Endothelial cell (in vitro differentiated cells): ENCODE measurements at regions not wholly inside any gene's neighbourhood (a gene's known extent, or its start where the extent isn't known, plus 50 kb on each side); places are given as distances from the start of the nearest gene placed in this dataset.

Experiments used
- DNase-seq: peaks from one replicate; pipeline ENCODE4 v3.0.0; 2021; ENCODE audit warnings: low spot score
- H3K27ac Mint-ChIP-seq: one replicate; pipeline ENCODE4 v1.8.0; 2021; ENCODE audit warnings: mixed read lengths, inconsistent platforms; ENCODE audit not compliant: unreplicated experiment
- H3K27me3 Mint-ChIP-seq: one replicate; pipeline ENCODE4 v1.8.0; 2021; ENCODE audit warnings: mild to moderate bottlenecking, moderate library complexity, mixed read lengths, inconsistent platforms; ENCODE audit not compliant: unreplicated experiment
- H3K36me3 Mint-ChIP-seq: one replicate; pipeline ENCODE4 v1.8.0; 2021; ENCODE audit warnings: mild to moderate bottlenecking, low read depth, mixed read lengths, inconsistent platforms; ENCODE audit not compliant: unreplicated experiment
- H3K4me1 Mint-ChIP-seq: one replicate; pipeline ENCODE4 v1.8.0; 2021; ENCODE audit warnings: mild to moderate bottlenecking, mixed read lengths, inconsistent platforms; ENCODE audit not compliant: unreplicated experiment
- H3K4me3 Mint-ChIP-seq: one replicate; pipeline ENCODE4 v1.8.0; 2021; ENCODE audit warnings: mild to moderate bottlenecking, mixed read lengths, inconsistent platforms; ENCODE audit not compliant: unreplicated experiment
- H3K9me3 Mint-ChIP-seq: one replicate; pipeline ENCODE4 v1.8.0; 2021; ENCODE audit warnings: mixed read lengths, inconsistent platforms; ENCODE audit not compliant: unreplicated experiment
- CTCF ChIP-seq: fragments of 200-600 bp; sonication (generic); IDR thresholded peaks from one replicate; pipeline ENCODE4 v1.5.0; 2021; ENCODE audit warnings: antibody characterized with exemption; ENCODE audit not compliant: unreplicated experiment

- H3K27me3 Mint-ChIP-seq = peaks cover 2% of the 10 kb centered on the region
- TF ChIP-seq CTCF = no peak
- H3K9me3 Mint-ChIP-seq = no peaks in the 10 kb centered on the region
- no peak overlapping the region for H3K27ac Mint-ChIP-seq
- no peak for DNase-seq
- no peaks in the 10 kb centered on the region for H3K36me3 Mint-ChIP-seq
- H3K4me3 Mint-ChIP-seq = no peak overlapping the region
- H3K4me1 Mint-ChIP-seq = no peaks in the 10 kb centered on the region
Observed at GRCh38 chr13:75008926-75009325, 473.0 kb downstream of the TBC1D4 start.

GRCh38 chr13:74990992-74991391, 491.0 kb downstream of the TBC1D4 start:
- no peaks in the 10 kb centered on the region for H3K27me3 Mint-ChIP-seq
- no peaks in the 10 kb centered on the region for H3K36me3 Mint-ChIP-seq
- no peak overlapping the region for H3K27ac Mint-ChIP-seq
- no peak for DNase-seq
- no peaks in the 10 kb centered on the region for H3K4me1 Mint-ChIP-seq
- H3K4me3 Mint-ChIP-seq = no peak overlapping the region
- no peak for TF ChIP-seq CTCF
- H3K9me3 Mint-ChIP-seq = no peaks in the 10 kb centered on the region

GRCh38 chr13:74987124-74987690, 494.8 kb downstream of the TBC1D4 start:
- TF ChIP-seq CTCF = no peak
- H3K4me1 Mint-ChIP-seq = no peaks in the 10 kb centered on the region
- H3K36me3 Mint-ChIP-seq = no peaks in the 10 kb centered on the region
- H3K9me3 Mint-ChIP-seq = no peaks in the 10 kb centered on the region
- DNase-seq = no peak
- no peaks in the 10 kb centered on the region for H3K27me3 Mint-ChIP-seq
- H3K27ac Mint-ChIP-seq = no peak overlapping the region
- no peak overlapping the region for H3K4me3 Mint-ChIP-seq

GRCh38 chr13:74986609-74987008, 495.4 kb downstream of the TBC1D4 start:
- no peaks in the 10 kb centered on the region for H3K36me3 Mint-ChIP-seq
- H3K9me3 Mint-ChIP-seq = no peaks in the 10 kb centered on the region
- no peaks in the 10 kb centered on the region for H3K4me1 Mint-ChIP-seq
- no peak for TF ChIP-seq CTCF
- no peaks in the 10 kb centered on the region for H3K27me3 Mint-ChIP-seq
- no peak for DNase-seq
- no peak overlapping the region for H3K27ac Mint-ChIP-seq
- no peak overlapping the region for H3K4me3 Mint-ChIP-seq

GRCh38 chr13:74979703-74980102, 502.3 kb downstream of the TBC1D4 start:
- H3K27me3 Mint-ChIP-seq = no peaks in the 10 kb centered on the region
- DNase-seq = no peak
- peaks cover 6% of the 10 kb centered on the region for H3K4me1 Mint-ChIP-seq
- H3K9me3 Mint-ChIP-seq = no peaks in the 10 kb centered on the region
- no peak overlapping the region for H3K27ac Mint-ChIP-seq
- no peak for TF ChIP-seq CTCF
- no peaks in the 10 kb centered on the region for H3K36me3 Mint-ChIP-seq
- H3K4me3 Mint-ChIP-seq = no peak overlapping the region
